ENCODE measurements at regions not wholly inside any gene's neighbourhood (a gene's known extent, or its start where the extent isn't known, plus 50 kb on each side); places are given as distances from the start of the nearest gene placed in this dataset.

GRCh38 chr2:129070663-129071062 is 752.0 kb upstream of the HS6ST1 start:
- TF ChIP-seq POLR2A (IDR thresholded peaks at IDR 0.05) (no peak), CTCF (IDR thresholded peaks at IDR 0.05 in 4 of 5, conservative IDR thresholded peaks at IDR 0.05 in 1 of 5) (no peak)
- intact Hi-C loops (cut with DNase I; ENCODE audit: low total_unique reads): no loop called here
- Histone ChIP-seq H3K4me1 (no peaks in the 10 kb centered on the region), H3K36me3 (no peaks in the 10 kb centered on the region), H3K27ac (no peak overlapping the region), H3K4me3 (no peak overlapping the region), H3K9me3 (no peaks in the 10 kb centered on the region), H3K27me3 (no peaks in the 10 kb centered on the region)
- no peak for DNase-seq
- no peak for ATAC-seq
- in situ Hi-C loops (cut with MboI; ENCODE audit: low sequenced_read_pairs in 4 of 4): no loop called here

DNA sequence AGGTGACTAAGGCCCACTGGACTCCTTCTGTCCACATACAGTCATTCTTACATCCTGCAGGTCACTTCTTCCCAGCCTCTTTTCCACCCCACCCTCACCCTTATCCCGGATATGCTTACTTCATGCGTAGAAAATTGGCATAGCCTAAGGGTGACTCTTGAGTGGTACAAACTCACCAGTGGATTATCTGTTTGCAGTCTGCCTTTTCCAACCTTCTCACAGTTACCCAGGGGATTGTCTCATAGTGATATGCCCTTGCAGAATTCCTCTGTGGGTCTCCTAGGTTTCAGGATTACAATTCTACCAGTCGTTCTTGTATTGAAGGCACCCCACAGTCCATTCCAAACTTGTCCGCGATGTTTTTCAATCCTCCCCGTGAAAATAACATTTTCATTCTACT is 752.9 kb upstream of the HS6ST1 start:
- no peak overlapping the region for H3K4me3 ChIP-seq
- in situ Hi-C loops (cut with MboI; ENCODE audit: low sequenced_read_pairs in 4 of 4) (no loop called here), intact Hi-C loops (cut with DNase I; ENCODE audit: low total_unique reads) (no loop called here)
- H3K4me1 ChIP-seq: no peaks in the 10 kb centered on the region
- TF ChIP-seq CTCF (IDR thresholded peaks at IDR 0.05 in 4 of 5, conservative IDR thresholded peaks at IDR 0.05 in 1 of 5) (no peak), POLR2A (IDR thresholded peaks at IDR 0.05) (no peak)
- H3K27me3 ChIP-seq: no peaks in the 10 kb centered on the region
- no peaks in the 10 kb centered on the region for H3K36me3 ChIP-seq
- H3K9me3 ChIP-seq: no peaks in the 10 kb centered on the region
- H3K27ac ChIP-seq: no peak overlapping the region
- ATAC-seq (no peak), DNase-seq (no peak)

GRCh38 chr2:129074298-129074920 is 755.7 kb upstream of the HS6ST1 start:
- intact Hi-C loops (cut with DNase I; ENCODE audit: low total_unique reads): no loop called here
- in situ Hi-C loops (cut with MboI; ENCODE audit: low sequenced_read_pairs in 4 of 4): no loop called here
- Histone ChIP-seq H3K9me3 (no peaks in the 10 kb centered on the region), H3K36me3 (no peaks in the 10 kb centered on the region), H3K27ac (no peak overlapping the region), H3K27me3 (no peaks in the 10 kb centered on the region), H3K4me1 (no peaks in the 10 kb centered on the region), H3K4me3 (no peak overlapping the region)
- DNase-seq (no peak), ATAC-seq (no peak)
- no peak for TF ChIP-seq POLR2A (IDR thresholded peaks at IDR 0.05)
- no peak for TF ChIP-seq CTCF (IDR thresholded peaks at IDR 0.05 in 4 of 5, conservative IDR thresholded peaks at IDR 0.05 in 1 of 5)

DNA sequence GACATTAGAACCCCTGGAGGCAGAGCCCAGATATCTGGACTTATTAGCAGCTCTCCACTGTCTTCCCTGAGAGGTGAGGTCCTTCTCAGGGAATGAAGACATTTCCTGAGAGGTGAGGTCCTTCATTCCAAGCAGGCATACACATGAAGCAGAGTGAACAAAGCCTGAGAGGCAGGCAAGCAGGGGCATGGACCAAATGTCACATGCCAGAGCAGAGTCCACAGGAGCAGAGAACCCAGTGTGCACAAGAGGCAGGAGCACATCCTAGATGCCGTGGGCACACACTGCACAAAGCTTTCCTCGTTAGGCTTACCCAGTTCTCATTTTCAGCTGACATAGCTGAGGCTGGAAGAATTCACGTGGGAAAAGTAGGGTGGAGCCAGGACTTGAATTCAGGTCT is 759.9 kb upstream of the HS6ST1 start:
- no peak for TF ChIP-seq CTCF (IDR thresholded peaks at IDR 0.05 in 4 of 5, conservative IDR thresholded peaks at IDR 0.05 in 1 of 5)
- TF ChIP-seq POLR2A (IDR thresholded peaks at IDR 0.05): no peak
- H3K27ac ChIP-seq: no peak overlapping the region
- no peak overlapping the region for H3K4me3 ChIP-seq
- DNase-seq: no peak
- no peaks in the 10 kb centered on the region for H3K9me3 ChIP-seq
- H3K27me3 ChIP-seq: no peaks in the 10 kb centered on the region
- in situ Hi-C loops (cut with MboI; ENCODE audit: low sequenced_read_pairs in 4 of 4): no loop called here
- intact Hi-C loops (cut with DNase I; ENCODE audit: low total_unique reads): no loop called here
- no peaks in the 10 kb centered on the region for H3K36me3 ChIP-seq
- H3K4me1 ChIP-seq: no peaks in the 10 kb centered on the region
- no peak for ATAC-seq
